A673 (cell line): ENCODE measurements at regions not wholly inside any gene's neighbourhood (a gene's known extent, or its start where the extent isn't known, plus 50 kb on each side); places are given as distances from the start of the nearest gene placed in this dataset.

Source experiments
- BruUV-seq: library from RNA; stranded (reverse); fragments of 400-500 nt; replicated peaks from 2 replicates; lab custom pipeline; 2021; lab: Mats Ljungman, UMichigan
- CTCF ChIA-PET: fragments of 300-600 bp; sonication (Branson Sonifier 250); formaldehyde crosslinking; loops from one replicate; lab custom pipeline; 2022; ENCODE audit warnings: antibody characterized with exemption; lab: Charles Lee
- POLR2A ChIA-PET: fragments of 300-600 bp; sonication (Branson Sonifier 250); formaldehyde crosslinking; loops from one replicate; lab custom pipeline; 2022; ENCODE audit warnings: antibody characterized with exemption; ENCODE audit not compliant: low non-redundant PET; lab: Charles Lee
- DNase-seq: peaks from one replicate; pipeline ENCODE4 v3.0.0-alpha.2; 2015; ENCODE audit warnings: low spot score
- H3K27ac ChIP-seq: fragments of 200-600 bp; sonication (generic); 2 replicates; pipeline ENCODE4 v1.5.1; 2016; ENCODE audit warnings: mixed run types, low read depth, mild to moderate bottlenecking, mixed read lengths, antibody characterized with exemption, low read length; ENCODE audit not compliant: poor library complexity, severe bottlenecking
- H3K27me3 ChIP-seq: fragments of 200-600 bp; sonication (generic); replicated peaks from 2 replicates; pipeline ENCODE4 v1.6.1; 2017; ENCODE audit warnings: mixed run types, low read depth, mild to moderate bottlenecking, mixed read lengths, antibody characterized with exemption, low read length; ENCODE audit not compliant: insufficient read depth, poor library complexity
- H3K36me3 ChIP-seq: fragments of 200-600 bp; sonication (generic); 2 replicates; pipeline ENCODE4 v1.6.1; 2016; ENCODE audit warnings: mixed run types, mild to moderate bottlenecking, mixed read lengths, antibody characterized with exemption, low read length; ENCODE audit not compliant: insufficient read depth, poor library complexity, severe bottlenecking
- H3K4me1 ChIP-seq: fragments of 200-600 bp; sonication (generic); 2 replicates; pipeline ENCODE4 v1.6.1; 2017; ENCODE audit warnings: mixed run types, mild to moderate bottlenecking, mixed read lengths, antibody characterized with exemption, low read length; ENCODE audit not compliant: insufficient read depth, poor library complexity, severe bottlenecking
- H3K4me3 ChIP-seq: fragments of 200-600 bp; sonication (generic); 2 replicates; pipeline ENCODE4 v1.5.1; 2016; ENCODE audit warnings: low read depth, mixed run types, mild to moderate bottlenecking, mixed read lengths, low read length; ENCODE audit not compliant: poor library complexity, severe bottlenecking
- H3K9me3 ChIP-seq: fragments of 200-600 bp; sonication (generic); 2 replicates; pipeline ENCODE4 v1.6.1; 2016; ENCODE audit warnings: mixed run types, low read depth, mild to moderate bottlenecking, mixed read lengths, antibody characterized with exemption, low read length; ENCODE audit not compliant: poor library complexity, severe bottlenecking
- EZH2 ChIP-seq: fragments of 200-600 bp; sonication (generic); IDR thresholded peaks from 2 replicates; pipeline ENCODE4 v1.6.1; 2017; ENCODE audit warnings: borderline replicate concordance, low read depth, mild to moderate bottlenecking, mixed read lengths, antibody characterized with exemption, low read length; ENCODE audit not compliant: poor library complexity, severe bottlenecking
- intact Hi-C: fragments of 100-400 bp; cut with micrococcal nuclease; formaldehyde crosslinking; loops from one replicate; pipeline ENCODE4 v1.10.0; 2022; ENCODE audit not compliant: unreplicated experiment
- TF ChIP-seq, protein P1 (sequence below): fragments of 300-800, 200-600 bp; sonication (generic); conservative IDR thresholded peaks from 2 replicates; pipeline ENCODE4 v1.5.1; 2017; ENCODE audit warnings: low read depth, mild to moderate bottlenecking, antibody characterized with exemption, low read length, moderate library complexity, mixed read lengths

DNA sequence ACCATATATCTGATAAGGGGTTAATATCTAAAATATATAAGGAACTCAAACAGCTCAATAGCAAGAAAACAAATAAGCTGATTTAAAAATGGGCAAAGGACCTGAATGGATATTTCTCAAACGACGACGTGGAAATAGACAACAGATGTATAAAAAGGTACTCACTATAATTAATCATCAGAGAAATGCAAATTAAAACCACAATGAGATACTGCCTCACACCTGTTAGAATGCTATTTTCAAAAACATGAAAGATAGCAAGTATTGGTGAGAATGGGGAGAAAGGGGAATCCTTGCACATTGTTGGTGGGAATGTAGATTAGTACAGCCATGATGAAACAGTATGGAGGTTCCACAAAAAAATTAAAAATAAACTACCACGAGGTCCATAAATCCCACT lies 163.2 kb downstream of the DKK1 start:
- Histone ChIP-seq H3K36me3 (no peaks in the 10 kb centered on the region), H3K27me3 (no peaks in the 10 kb centered on the region), H3K4me3 (no peak overlapping the region), H3K4me1 (no peaks in the 10 kb centered on the region), H3K27ac (no peak overlapping the region), H3K9me3 (no peaks in the 10 kb centered on the region)
- ChIA-PET POLR2A (interaction anchor here (0.6 kb wide), 1 partner anchor 17 kb away, joined by 6 read pairs; no protein-coding TSS in a partner anchor), CTCF (no interaction called here)
- no peak for DNase-seq
- TF ChIP-seq, protein P1, sequence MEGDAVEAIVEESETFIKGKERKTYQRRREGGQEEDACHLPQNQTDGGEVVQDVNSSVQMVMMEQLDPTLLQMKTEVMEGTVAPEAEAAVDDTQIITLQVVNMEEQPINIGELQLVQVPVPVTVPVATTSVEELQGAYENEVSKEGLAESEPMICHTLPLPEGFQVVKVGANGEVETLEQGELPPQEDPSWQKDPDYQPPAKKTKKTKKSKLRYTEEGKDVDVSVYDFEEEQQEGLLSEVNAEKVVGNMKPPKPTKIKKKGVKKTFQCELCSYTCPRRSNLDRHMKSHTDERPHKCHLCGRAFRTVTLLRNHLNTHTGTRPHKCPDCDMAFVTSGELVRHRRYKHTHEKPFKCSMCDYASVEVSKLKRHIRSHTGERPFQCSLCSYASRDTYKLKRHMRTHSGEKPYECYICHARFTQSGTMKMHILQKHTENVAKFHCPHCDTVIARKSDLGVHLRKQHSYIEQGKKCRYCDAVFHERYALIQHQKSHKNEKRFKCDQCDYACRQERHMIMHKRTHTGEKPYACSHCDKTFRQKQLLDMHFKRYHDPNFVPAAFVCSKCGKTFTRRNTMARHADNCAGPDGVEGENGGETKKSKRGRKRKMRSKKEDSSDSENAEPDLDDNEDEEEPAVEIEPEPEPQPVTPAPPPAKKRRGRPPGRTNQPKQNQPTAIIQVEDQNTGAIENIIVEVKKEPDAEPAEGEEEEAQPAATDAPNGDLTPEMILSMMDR: no peak
- TF ChIP-seq EZH2: no peak
- no TSS peak for BruUV-seq
- intact Hi-C loops: no loop called here

DNA sequence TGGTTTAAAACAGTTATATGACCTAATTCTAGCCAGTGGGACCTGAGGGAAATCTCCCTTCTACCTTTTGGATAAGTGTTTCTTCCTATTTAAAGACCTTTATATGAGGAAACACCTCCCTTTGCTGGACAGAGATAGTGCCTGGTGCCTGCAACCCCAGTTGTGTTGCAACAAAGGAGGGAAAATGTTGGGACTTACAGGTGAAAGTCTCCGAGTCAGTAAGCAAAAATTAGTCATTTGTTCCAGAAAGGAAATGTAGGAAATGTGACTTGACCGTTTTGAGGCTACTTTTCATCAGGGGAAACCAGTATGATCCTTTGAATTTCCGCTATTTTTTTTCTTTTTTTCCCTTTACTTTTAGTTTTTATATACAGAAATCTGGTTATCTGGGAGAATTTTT lies 165.5 kb downstream of the DKK1 start:
- H3K4me1 ChIP-seq: no peaks in the 10 kb centered on the region
- H3K27ac ChIP-seq: no peak overlapping the region
- POLR2A ChIA-PET: no interaction called here
- CTCF ChIA-PET: no interaction called here
- BruUV-seq: no TSS peak
- H3K27me3 ChIP-seq: no peaks in the 10 kb centered on the region
- H3K36me3 ChIP-seq: no peaks in the 10 kb centered on the region
- TF ChIP-seq, protein P1: no peak
- TF ChIP-seq EZH2: no peak
- no peaks in the 10 kb centered on the region for H3K9me3 ChIP-seq
- intact Hi-C loops: no loop called here
- no peak overlapping the region for H3K4me3 ChIP-seq
- DNase-seq: no peak

DNA sequence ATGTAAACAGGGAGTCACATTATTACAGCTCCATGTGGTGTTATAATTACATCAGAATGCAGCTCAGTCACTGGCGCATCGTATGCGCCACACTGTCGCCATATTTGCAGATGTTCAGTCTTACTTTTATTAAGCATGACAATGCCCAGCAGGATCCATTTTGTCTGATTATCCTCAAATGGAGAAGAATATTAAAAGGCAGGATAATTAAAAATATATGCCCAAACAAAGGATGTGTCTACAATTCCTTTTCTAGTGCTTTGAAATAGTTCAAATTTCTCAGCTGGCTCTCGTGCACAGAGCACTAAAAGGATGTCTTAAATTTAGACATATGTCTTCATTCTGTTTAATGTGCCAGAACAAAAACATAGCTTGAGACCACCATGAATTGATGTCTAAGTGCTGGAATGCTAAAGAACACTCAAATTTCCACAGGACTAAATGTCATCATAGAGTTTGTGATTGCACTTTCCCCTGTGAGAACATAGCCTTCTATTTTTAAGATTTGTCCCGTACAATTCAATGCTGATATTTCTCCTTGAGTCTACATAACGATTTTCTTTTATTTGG lies 168.0 kb downstream of the DKK1 start:
- peak; percentile 48 for DNase-seq
- no TSS peak for BruUV-seq
- Histone ChIP-seq H3K9me3 (no peaks in the 10 kb centered on the region), H3K27ac (no peak overlapping the region), H3K4me3 (no peak overlapping the region), H3K36me3 (no peaks in the 10 kb centered on the region), H3K27me3 (peaks cover 3% of the 10 kb centered on the region), H3K4me1 (no peaks in the 10 kb centered on the region)
- intact Hi-C loops: no loop called here
- ChIA-PET POLR2A (no interaction called here), CTCF (no interaction called here)
- TF ChIP-seq EZH2: no peak
- TF ChIP-seq, protein P1: no peak
